Prostate gland (tissue), 2 donors: ENCODE measurements at regions not wholly inside any gene's neighbourhood (a gene's known extent, or its start where the extent isn't known, plus 50 kb on each side); places are given as distances from the start of the nearest gene placed in this dataset.

Experiments
- POLR2A ChIP-seq: fragments of 450-650 bp; IDR thresholded peaks from one replicate; pipeline ENCODE4 v1.6.1; 2016; ENCODE audit warnings: antibody characterized with exemption, mild to moderate bottlenecking
- POLR2AphosphoS5 ChIP-seq: sonication (generic); formaldehyde crosslinking; IDR thresholded peaks from one replicate; pipeline ENCODE4 v1.6.1; 2017; ENCODE audit warnings: antibody characterized with exemption
- TF ChIP-seq, protein P1 (sequence below), 4 experiments: fragments of 200-600 bp in 2 of 4; fragments of 450-650 bp in 2 of 4; sonication (generic) in 2 of 4; IDR thresholded peaks; 1 replicate in 3 of 4; 2 replicates in 1 of 4; pipeline ENCODE4 v1.5.1; 2016 to 2019; ENCODE audit warnings: antibody characterized with exemption in 4 of 4, mild to moderate bottlenecking in 2 of 4, moderate library complexity in 2 of 4

DNA sequence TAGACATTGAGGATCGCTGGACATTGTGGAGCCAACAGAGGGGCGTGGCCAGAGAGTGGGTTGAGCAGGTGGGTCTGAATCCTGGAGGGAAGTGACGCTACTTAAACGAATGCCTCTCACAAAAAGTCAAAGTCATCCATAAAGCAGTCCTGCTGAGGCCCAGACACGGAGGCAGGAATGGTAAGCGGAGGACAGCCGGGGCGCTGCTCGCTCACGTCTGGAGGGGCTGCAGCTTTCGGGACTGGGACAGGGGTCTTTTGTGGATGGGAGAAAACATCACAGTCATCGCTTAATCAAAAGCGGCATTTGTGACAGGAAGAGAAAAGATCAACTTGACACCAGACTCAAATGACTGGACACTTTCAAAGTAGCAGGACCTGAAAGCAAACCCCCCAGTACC lies 88.4 kb downstream of the PTGR3 start:
- no peak for TF ChIP-seq POLR2A
- TF ChIP-seq POLR2AphosphoS5 = no peak
- TF ChIP-seq, protein P1, sequence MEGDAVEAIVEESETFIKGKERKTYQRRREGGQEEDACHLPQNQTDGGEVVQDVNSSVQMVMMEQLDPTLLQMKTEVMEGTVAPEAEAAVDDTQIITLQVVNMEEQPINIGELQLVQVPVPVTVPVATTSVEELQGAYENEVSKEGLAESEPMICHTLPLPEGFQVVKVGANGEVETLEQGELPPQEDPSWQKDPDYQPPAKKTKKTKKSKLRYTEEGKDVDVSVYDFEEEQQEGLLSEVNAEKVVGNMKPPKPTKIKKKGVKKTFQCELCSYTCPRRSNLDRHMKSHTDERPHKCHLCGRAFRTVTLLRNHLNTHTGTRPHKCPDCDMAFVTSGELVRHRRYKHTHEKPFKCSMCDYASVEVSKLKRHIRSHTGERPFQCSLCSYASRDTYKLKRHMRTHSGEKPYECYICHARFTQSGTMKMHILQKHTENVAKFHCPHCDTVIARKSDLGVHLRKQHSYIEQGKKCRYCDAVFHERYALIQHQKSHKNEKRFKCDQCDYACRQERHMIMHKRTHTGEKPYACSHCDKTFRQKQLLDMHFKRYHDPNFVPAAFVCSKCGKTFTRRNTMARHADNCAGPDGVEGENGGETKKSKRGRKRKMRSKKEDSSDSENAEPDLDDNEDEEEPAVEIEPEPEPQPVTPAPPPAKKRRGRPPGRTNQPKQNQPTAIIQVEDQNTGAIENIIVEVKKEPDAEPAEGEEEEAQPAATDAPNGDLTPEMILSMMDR (IDR thresholded peaks at IDR 0.05) = no peak
